CD14-positive monocyte (primary cell): ENCODE measurements at regions not wholly inside any gene's neighbourhood (a gene's known extent, or its start where the extent isn't known, plus 50 kb on each side); places are given as distances from the start of the nearest gene placed in this dataset.

Experiments used
- DNase-seq, 3 donors: peaks; one replicate each; pipeline ENCODE4 v3.0.0-alpha.2; 2011 to 2022
- H2AFZ ChIP-seq: 2 replicates; pipeline ENCODE4 v1.6.0; 2012; ENCODE audit warnings: mild to moderate bottlenecking, low read depth, low read length, inconsistent platforms; ENCODE audit not compliant: insufficient read depth, poor library complexity, severe bottlenecking
- H3K27ac ChIP-seq, 2 donors: 1 replicate in 1 of 2; 2 replicates in 1 of 2; pipeline ENCODE4 v1.5.1; 2012 to 2013; ENCODE audit warnings: low read length in 2 of 2, control low read depth in 1 of 2, inconsistent platforms in 1 of 2, low read depth in 1 of 2, mild to moderate bottlenecking in 1 of 2
- H3K27me3 ChIP-seq, 2 donors: one replicate each; pipeline versions ENCODE4 v1.6.0 to v1.6.1; 2011 to 2013; ENCODE audit warnings: low read length in 2 of 2; ENCODE audit not compliant: control insufficient read depth in 2 of 2, insufficient read depth in 2 of 2
- H3K36me3 ChIP-seq, 2 donors: replicated peaks in 1 of 2; 1 replicate in 1 of 2; 2 replicates in 1 of 2; pipeline versions ENCODE4 v1.5.1 to v1.6.1; 2012 to 2013; ENCODE audit warnings: low read length in 2 of 2, control low read depth in 1 of 2, inconsistent platforms in 1 of 2, mild to moderate bottlenecking in 1 of 2; ENCODE audit not compliant: insufficient read depth in 2 of 2, control insufficient read depth in 1 of 2
- H3K4me1 ChIP-seq, 2 donors: 1 replicate in 1 of 2; 2 replicates in 1 of 2; pipeline versions ENCODE4 v1.5.1 to v1.6.1; 2012 to 2013; ENCODE audit warnings: low read length in 2 of 2, control low read depth in 1 of 2, inconsistent platforms in 1 of 2, mild to moderate bottlenecking in 1 of 2, moderate library complexity in 1 of 2; ENCODE audit not compliant: insufficient read depth in 2 of 2, control insufficient read depth in 1 of 2
- H3K4me2 ChIP-seq: replicated peaks from 2 replicates; pipeline ENCODE3; 2012; ENCODE audit warnings: low read length, moderate library complexity, mild to moderate bottlenecking; ENCODE audit not compliant: poor library complexity, severe bottlenecking; ENCODE audit errors: extremely low read depth
- H3K4me3 ChIP-seq, 3 experiments: fragments of 200-600 bp in 1 of 3; sonication (generic) in 1 of 3; replicated peaks in 1 of 3; 1 replicate in 2 of 3; 2 replicates in 1 of 3; pipeline ENCODE4 v1.5.1; 2011 to 2013; ENCODE audit warnings: low read length in 3 of 3, mild to moderate bottlenecking in 3 of 3, control low read depth in 2 of 3, low read depth in 2 of 3, inconsistent platforms in 1 of 3, moderate library complexity in 1 of 3
- H3K79me2 ChIP-seq: 2 replicates; pipeline ENCODE4 v1.6.0; 2012; ENCODE audit warnings: mild to moderate bottlenecking, control low read depth, inconsistent platforms, low read length, moderate library complexity; ENCODE audit not compliant: insufficient read depth
- H3K9ac ChIP-seq: 2 replicates; pipeline ENCODE4 v1.6.0; 2017; ENCODE audit warnings: low read length, mild to moderate bottlenecking; ENCODE audit not compliant: insufficient read depth, poor library complexity, severe bottlenecking
- H3K9me3 ChIP-seq, 2 donors: replicated peaks in 1 of 2; 1 replicate in 1 of 2; 2 replicates in 1 of 2; pipeline versions ENCODE4 v1.5.1 to v1.6.1; 2012 to 2013; ENCODE audit warnings: low read length in 2 of 2, control low read depth in 1 of 2; ENCODE audit not compliant: control insufficient read depth in 1 of 2, insufficient read depth in 1 of 2
- H4K20me1 ChIP-seq: 2 replicates; pipeline ENCODE4 v1.6.0; 2012; ENCODE audit warnings: mild to moderate bottlenecking, low read length, control low read depth, moderate library complexity; ENCODE audit not compliant: insufficient read depth
- H3K27ac Mint-ChIP-seq, 7 donors: one replicate each; pipeline ENCODE4 v1.8.0; 2020; ENCODE audit warnings: mild to moderate bottlenecking in 7 of 7, mixed read lengths in 7 of 7, moderate library complexity in 6 of 7, inconsistent platforms in 2 of 7
- H3K27me3 Mint-ChIP-seq, 3 donors: one replicate each; pipeline ENCODE4 v1.8.0; 2021 to 2022; ENCODE audit warnings: low read depth in 3 of 3, mild to moderate bottlenecking in 3 of 3, mixed read lengths in 3 of 3, moderate library complexity in 3 of 3, inconsistent platforms in 1 of 3
- H3K36me3 Mint-ChIP-seq, 2 donors: one replicate each; pipeline ENCODE4 v1.8.0; 2020; ENCODE audit warnings: mixed read lengths in 2 of 2, inconsistent platforms in 1 of 2, mild to moderate bottlenecking in 1 of 2
- H3K4me1 Mint-ChIP-seq: one replicate; pipeline ENCODE4 v1.8.0; 2020; ENCODE audit warnings: mild to moderate bottlenecking, mixed read lengths
- H3K4me3 Mint-ChIP-seq, 2 donors: one replicate each; pipeline ENCODE4 v1.8.0; 2020; ENCODE audit warnings: mild to moderate bottlenecking in 2 of 2, mixed read lengths in 2 of 2, moderate library complexity in 1 of 2
- H3K9me3 Mint-ChIP-seq, 7 donors: one replicate each; pipeline ENCODE4 v1.8.0; 2020 to 2022; ENCODE audit warnings: mixed read lengths in 7 of 7, mild to moderate bottlenecking in 6 of 7, moderate library complexity in 6 of 7, inconsistent platforms in 2 of 7
- CTCF ChIP-seq: fragments of 200-600 bp; IDR thresholded peaks from one replicate; pipeline ENCODE4 v1.8.0; 2022; ENCODE audit warnings: antibody characterized with exemption, mild to moderate bottlenecking
- WGBS: methylation state at CpG from one replicate; pipeline ENCODE4 v1.1.5; 2013; ENCODE audit warnings: missing lambda C conversion rate; ENCODE audit not compliant: insufficient coverage; 5-methylcytosine and 5-hydroxymethylcytosine counted together
- intact Hi-C, 2 donors: fragments of 100-400 bp; cut with micrococcal nuclease; formaldehyde crosslinking; loops; one replicate each; pipeline versions ENCODE4 v1.15.0 to v1.15.1; 2023

- Mint-ChIP-seq H3K4me3 (peak overlapping the region in 1 of 2 donors; percentile 48), H3K27me3 (peaks cover 77 to 89% (median 83%) of the 10 kb centered on the region in 3 donors), H3K27ac (no peak overlapping the region), H3K4me1 (peaks cover 13% of the 10 kb centered on the region), H3K36me3 (peaks cover 0 to 2% of the 10 kb centered on the region in 2 donors), H3K9me3 (peaks cover 0 to 2% (median 0%) of the 10 kb centered on the region in 7 donors)
- intact Hi-C loops: no loop called here
- Histone ChIP-seq H3K9ac (no peak overlapping the region), H2AFZ (no peak overlapping the region), H3K9me3 (peaks cover 0 to 8% of the 10 kb centered on the region in 2 donors), H3K4me2 (no peak overlapping the region), H3K36me3 (no peaks in the 10 kb centered on the region), H3K27me3 (peaks cover 96 to 99% of the 10 kb centered on the region in 2 donors), H3K4me1 (peaks cover 12 to 13% of the 10 kb centered on the region in 2 donors), H3K27ac (no peak overlapping the region), H4K20me1 (no peaks in the 10 kb centered on the region), H3K4me3 (no peak overlapping the region), H3K79me2 (no peaks in the 10 kb centered on the region)
- no peak for DNase-seq
- no peak for TF ChIP-seq CTCF
Measured at GRCh38 chr2:145257931-145258330, 738.0 kb upstream of the ZEB2 start.

- no peak overlapping the region for H3K27ac ChIP-seq
- H3K36me3 ChIP-seq: no peaks in the 10 kb centered on the region
- no CpG with 5 or more reads among the region's 1 CpG for WGBS
- Mint-ChIP-seq H3K27ac (no peak overlapping the region), H3K27me3 (peaks cover 78 to 92% (median 83%) of the 10 kb centered on the region in 3 donors), H3K36me3 (peaks cover 0 to 2% of the 10 kb centered on the region in 2 donors), H3K9me3 (peaks cover 0 to 3% (median 0%) of the 10 kb centered on the region in 7 donors), H3K4me3 (peak overlapping the region in 1 of 2 donors; percentile 32), H3K4me1 (peaks cover 13% of the 10 kb centered on the region)
- intact Hi-C loops: no loop called here
- no peaks in the 10 kb centered on the region for H4K20me1 ChIP-seq
- no peak overlapping the region for H3K4me2 ChIP-seq
- peaks cover 0 to 8% of the 10 kb centered on the region in 2 donors for H3K9me3 ChIP-seq
- no peak overlapping the region for H2AFZ ChIP-seq
- peaks cover 96 to 99% of the 10 kb centered on the region in 2 donors for H3K27me3 ChIP-seq
- H3K4me1 ChIP-seq: peaks cover 12 to 13% of the 10 kb centered on the region in 2 donors
- no peak for TF ChIP-seq CTCF
- no peak overlapping the region for H3K9ac ChIP-seq
- H3K79me2 ChIP-seq: no peaks in the 10 kb centered on the region
- no peak overlapping the region for H3K4me3 ChIP-seq
- no peak for DNase-seq
Measured at GRCh38 chr2:145256551-145256950, 736.6 kb upstream of the ZEB2 start.
